IPS-18a (cell line): ENCODE measurements at regions not wholly inside any gene's neighbourhood (a gene's known extent, or its start where the extent isn't known, plus 50 kb on each side); places are given as distances from the start of the nearest gene placed in this dataset.
"Not testable (repeated sequence)": the region's sequence is repeated elsewhere in the genome, so short reads cannot be mapped to it uniquely, and the experiment has no call there.

Experiments used
- H3K27ac ChIP-seq: one replicate; pipeline ENCODE4 v1.5.1; 2013; ENCODE audit warnings: low read length
- H3K27me3 ChIP-seq: one replicate; pipeline ENCODE4 v1.6.1; 2013; ENCODE audit warnings: mild to moderate bottlenecking, low read length; ENCODE audit not compliant: control insufficient read depth, insufficient read depth
- H3K36me3 ChIP-seq: one replicate; pipeline ENCODE4 v1.6.1; 2013; ENCODE audit warnings: low read depth, low read length; ENCODE audit not compliant: control insufficient read depth
- H3K4me1 ChIP-seq: one replicate; pipeline ENCODE4 v1.6.1; 2013; ENCODE audit warnings: low read depth, low read length; ENCODE audit not compliant: control insufficient read depth
- H3K4me3 ChIP-seq: one replicate; pipeline ENCODE4 v1.5.1; 2013; ENCODE audit warnings: low read length
- H3K9ac ChIP-seq: one replicate; pipeline ENCODE4 v1.6.1; 2013; ENCODE audit warnings: mild to moderate bottlenecking, low read length, moderate library complexity
- H3K9me3 ChIP-seq: one replicate; pipeline ENCODE4 v1.6.1; 2013; ENCODE audit warnings: low read depth, low read length; ENCODE audit not compliant: control insufficient read depth

- H3K27me3 ChIP-seq: no peaks in the 10 kb centered on the region
- no peaks in the 10 kb centered on the region for H3K9me3 ChIP-seq
- no peak overlapping the region for H3K27ac ChIP-seq
- no peak overlapping the region for H3K9ac ChIP-seq
- H3K4me1 ChIP-seq: no peaks in the 10 kb centered on the region
- H3K4me3 ChIP-seq: no peak overlapping the region
- H3K36me3 ChIP-seq: no peaks in the 10 kb centered on the region
These were observed 477.4 kb downstream of the FRK start for GRCh38 chr6:115583290-115583689.

DNA sequence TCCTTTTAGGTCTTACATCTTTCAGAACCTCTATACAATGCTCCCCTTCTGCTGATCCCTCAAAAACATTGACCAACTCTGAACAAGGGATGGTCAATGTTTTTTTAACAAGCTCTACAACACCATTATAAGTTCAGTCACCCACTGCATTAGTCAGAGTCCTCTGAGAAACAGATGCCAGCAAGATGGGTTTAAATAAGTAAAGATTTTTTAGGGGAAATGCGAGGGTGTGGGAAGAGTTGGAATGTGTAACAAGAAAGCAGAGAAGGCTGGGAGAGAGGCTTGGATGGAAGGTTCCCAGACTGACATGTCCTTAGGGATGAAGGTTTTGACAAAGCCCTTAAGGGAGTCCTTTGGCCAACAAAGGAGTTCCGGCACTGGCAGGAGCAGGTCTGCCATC lies 478.3 kb downstream of the FRK start:
- Histone ChIP-seq H3K27me3 (no peaks in the 10 kb centered on the region), H3K36me3 (no peaks in the 10 kb centered on the region), H3K27ac (no peak overlapping the region), H3K4me1 (no peaks in the 10 kb centered on the region), H3K9me3 (no peaks in the 10 kb centered on the region), H3K9ac (no peak overlapping the region), H3K4me3 (no peak overlapping the region)

DNA sequence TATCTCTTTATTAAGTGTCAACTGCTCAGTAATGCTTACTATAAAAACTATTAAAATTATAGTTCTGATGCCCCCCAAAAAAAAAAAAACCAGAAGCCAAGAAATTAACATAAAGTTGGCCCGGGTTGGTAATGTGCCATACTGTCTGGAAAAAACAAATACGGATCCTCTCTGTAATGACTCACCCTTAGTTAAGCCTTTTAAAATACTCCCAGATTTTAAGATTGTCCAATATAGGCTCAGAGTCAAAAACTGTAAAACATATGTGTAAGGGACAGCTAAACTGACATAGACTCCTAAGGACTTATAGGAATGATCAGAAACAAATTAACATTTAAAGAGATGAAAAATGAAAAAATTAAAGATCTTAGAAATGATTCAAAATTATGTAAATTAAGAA lies 481.1 kb downstream of the FRK start:
- H3K9ac ChIP-seq, H3K4me1 ChIP-seq, H3K27ac ChIP-seq, H3K27me3 ChIP-seq, H3K4me3 ChIP-seq, H3K9me3 ChIP-seq, H3K36me3 ChIP-seq: not testable (repeated sequence)

DNA sequence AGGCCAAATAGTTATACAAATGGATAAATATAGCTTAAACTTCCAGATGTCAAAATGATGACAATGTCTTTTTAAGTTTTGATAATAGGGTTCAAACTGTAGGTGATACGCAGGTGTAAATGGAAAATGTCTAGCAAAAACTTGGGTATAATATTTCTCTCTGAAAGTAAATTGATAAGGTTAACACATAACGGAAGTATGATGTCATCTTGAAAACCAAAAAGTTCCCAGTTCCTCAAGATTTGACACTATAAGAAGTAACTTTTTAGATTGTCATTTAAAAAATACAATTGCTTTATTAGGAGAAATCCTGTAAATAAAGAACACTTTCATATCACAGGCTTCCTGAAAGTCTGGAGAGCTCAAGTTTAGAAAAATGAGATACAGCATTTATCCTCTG lies 483.4 kb downstream of the FRK start:
- H3K36me3 ChIP-seq: no peaks in the 10 kb centered on the region
- H3K4me3 ChIP-seq: no peak overlapping the region
- no peaks in the 10 kb centered on the region for H3K27me3 ChIP-seq
- no peak overlapping the region for H3K27ac ChIP-seq
- H3K9ac ChIP-seq: no peak overlapping the region
- no peaks in the 10 kb centered on the region for H3K4me1 ChIP-seq
- H3K9me3 ChIP-seq: no peaks in the 10 kb centered on the region

- Histone ChIP-seq H3K4me3 (no peak overlapping the region), H3K27ac (no peak overlapping the region), H3K9me3 (no peaks in the 10 kb centered on the region), H3K4me1 (no peaks in the 10 kb centered on the region), H3K27me3 (no peaks in the 10 kb centered on the region), H3K9ac (no peak overlapping the region), H3K36me3 (no peaks in the 10 kb centered on the region)
These were observed 485.4 kb downstream of the FRK start for GRCh38 chr6:115575285-115575684.

DNA sequence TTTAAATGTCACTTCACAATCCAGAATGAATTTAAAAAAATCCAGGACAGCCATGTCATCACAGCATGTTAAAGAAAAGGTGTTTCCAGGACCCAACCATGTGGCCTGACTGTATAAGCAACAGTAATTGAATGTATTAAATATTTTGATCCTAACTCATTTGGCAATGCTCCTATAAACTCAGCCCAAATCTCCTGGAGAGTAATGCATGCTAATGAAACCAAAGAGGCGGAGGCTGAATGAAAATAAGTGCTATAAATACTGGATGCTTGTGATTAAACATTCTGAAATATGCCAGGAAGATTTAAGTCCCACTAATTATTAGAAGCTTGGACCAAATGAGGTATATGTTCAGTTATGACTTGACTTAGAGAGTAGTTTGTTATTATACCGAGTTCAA lies 486.8 kb downstream of the FRK start:
- H3K9me3 ChIP-seq: no peaks in the 10 kb centered on the region
- H3K4me3 ChIP-seq: no peak overlapping the region
- H3K27ac ChIP-seq: no peak overlapping the region
- H3K27me3 ChIP-seq: no peaks in the 10 kb centered on the region
- H3K9ac ChIP-seq: no peak overlapping the region
- no peaks in the 10 kb centered on the region for H3K36me3 ChIP-seq
- no peaks in the 10 kb centered on the region for H3K4me1 ChIP-seq

DNA sequence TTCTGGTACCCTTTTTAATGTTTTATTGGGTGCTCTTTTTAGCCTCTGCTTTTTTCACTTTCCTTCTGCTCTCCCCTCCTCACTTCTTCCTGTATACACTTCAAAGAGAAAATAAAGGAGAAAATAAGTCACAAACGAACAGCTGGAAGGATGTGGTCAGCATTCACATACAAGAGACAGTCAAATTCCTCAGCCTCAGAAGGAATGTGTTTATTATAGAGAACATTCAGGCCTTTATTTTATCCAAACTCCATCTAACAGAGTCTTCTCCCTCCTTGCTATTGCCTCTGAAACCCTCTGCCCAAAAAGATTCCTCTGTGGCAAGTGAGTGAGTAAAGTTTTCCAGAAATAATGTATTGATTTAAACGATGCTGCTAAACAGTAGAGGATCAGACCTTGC lies 490.4 kb downstream of the FRK start:
- H3K27me3 ChIP-seq: no peaks in the 10 kb centered on the region
- no peak overlapping the region for H3K9ac ChIP-seq
- H3K9me3 ChIP-seq: no peaks in the 10 kb centered on the region
- H3K27ac ChIP-seq: no peak overlapping the region
- H3K4me1 ChIP-seq: no peaks in the 10 kb centered on the region
- H3K36me3 ChIP-seq: no peaks in the 10 kb centered on the region
- H3K4me3 ChIP-seq: no peak overlapping the region

DNA sequence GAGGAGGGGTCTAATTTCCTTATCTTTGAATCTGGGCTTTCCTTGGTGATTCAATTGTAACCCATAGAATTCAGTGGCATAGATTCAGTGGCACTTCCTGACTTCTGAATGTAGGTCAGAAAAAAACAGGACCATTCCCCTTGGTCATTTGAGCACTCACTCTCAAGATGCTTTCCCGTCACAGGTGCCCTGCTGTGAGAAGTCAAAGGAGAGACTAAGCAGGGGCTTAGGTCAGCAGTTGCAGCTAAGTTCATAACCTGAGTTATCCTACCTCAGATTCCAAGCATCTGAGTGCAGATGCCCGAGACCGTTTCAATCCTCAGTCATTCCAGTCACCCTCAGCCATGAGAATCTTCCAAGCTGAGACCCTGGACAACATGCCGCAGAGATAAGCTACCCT lies 506.6 kb downstream of the FRK start:
- H3K4me1 ChIP-seq: no peaks in the 10 kb centered on the region
- H3K27ac ChIP-seq: no peak overlapping the region
- no peak overlapping the region for H3K9ac ChIP-seq
- no peaks in the 10 kb centered on the region for H3K27me3 ChIP-seq
- no peak overlapping the region for H3K4me3 ChIP-seq
- H3K9me3 ChIP-seq: no peaks in the 10 kb centered on the region
- H3K36me3 ChIP-seq: no peaks in the 10 kb centered on the region

DNA sequence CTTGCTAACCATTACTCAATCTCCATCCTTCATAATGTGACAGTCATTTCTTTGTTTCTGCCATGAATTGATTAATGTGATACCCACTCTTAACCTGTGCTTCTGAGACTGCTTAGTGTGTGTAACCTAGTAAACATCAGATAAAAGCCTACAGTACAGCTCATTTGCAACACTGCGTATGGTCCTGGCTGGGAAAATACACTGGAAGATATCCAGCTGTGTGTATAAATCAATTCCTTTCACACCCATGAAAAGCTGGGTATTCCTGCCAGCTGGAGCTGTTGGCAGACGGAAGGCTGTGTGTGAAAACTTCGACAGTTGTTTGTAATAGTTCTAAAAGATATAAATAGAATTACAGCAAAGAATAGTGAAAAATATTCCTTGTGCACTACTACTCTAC lies 509.2 kb downstream of the FRK start:
- Histone ChIP-seq H3K27ac (no peak overlapping the region), H3K9me3 (no peaks in the 10 kb centered on the region), H3K27me3 (peaks cover 5% of the 10 kb centered on the region), H3K9ac (no peak overlapping the region), H3K4me1 (no peaks in the 10 kb centered on the region), H3K4me3 (no peak overlapping the region), H3K36me3 (no peaks in the 10 kb centered on the region)

- Histone ChIP-seq H3K9me3 (no peaks in the 10 kb centered on the region), H3K4me1 (no peaks in the 10 kb centered on the region), H3K27me3 (peaks cover 10% of the 10 kb centered on the region), H3K9ac (no peak overlapping the region), H3K36me3 (no peaks in the 10 kb centered on the region), H3K4me3 (no peak overlapping the region), H3K27ac (no peak overlapping the region)
These were observed 515.1 kb downstream of the FRK start for GRCh38 chr6:115545672-115545986.

DNA sequence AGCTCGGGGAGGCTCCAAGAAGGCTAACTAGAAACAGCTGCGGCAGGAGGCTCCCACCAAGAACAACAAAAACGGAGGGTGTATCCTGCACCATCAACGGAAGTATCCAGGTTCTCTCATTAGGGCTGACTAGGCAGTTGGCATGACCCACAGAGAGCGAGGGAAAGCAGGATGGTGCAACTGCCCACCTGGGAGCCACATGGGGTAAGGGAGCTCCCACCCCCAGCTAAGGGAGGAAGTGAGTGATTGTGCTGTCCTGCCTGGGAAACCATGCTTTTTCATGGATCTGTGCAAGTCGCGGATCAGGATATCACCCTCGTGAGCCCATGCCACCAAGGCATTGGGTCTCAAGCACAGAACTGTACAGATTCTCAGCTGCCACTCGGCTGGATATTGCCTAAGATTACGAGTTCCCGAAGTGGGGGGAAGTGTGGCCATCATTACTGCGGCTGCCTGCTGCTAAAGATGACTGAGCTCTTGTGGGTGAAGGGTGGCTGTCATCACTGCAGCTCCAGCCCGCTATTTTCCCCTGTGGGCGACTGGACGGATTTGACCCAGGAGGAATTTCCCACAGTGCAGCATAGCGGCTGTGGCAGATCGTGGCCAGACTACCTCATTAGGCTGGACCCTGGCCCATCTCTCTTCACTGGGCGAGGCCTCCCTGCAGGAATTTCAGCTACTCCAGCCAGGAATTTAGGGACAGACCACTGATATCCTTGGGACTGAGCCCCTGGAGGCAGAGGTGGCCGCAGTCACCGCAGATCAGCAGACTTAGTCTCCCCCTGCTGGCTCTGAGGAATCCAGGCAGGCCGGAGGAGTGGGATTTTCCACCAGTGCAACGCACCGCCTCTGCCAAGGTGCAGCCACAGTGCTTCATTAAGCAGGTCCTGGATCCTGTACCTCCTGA lies 515.7 kb downstream of the FRK start:
- Histone ChIP-seq H3K9me3 (no peaks in the 10 kb centered on the region), H3K27me3 (peaks cover 10% of the 10 kb centered on the region), H3K9ac (no peak overlapping the region), H3K4me3 (no peak overlapping the region), H3K4me1 (no peaks in the 10 kb centered on the region), H3K27ac (no peak overlapping the region), H3K36me3 (no peaks in the 10 kb centered on the region)

DNA sequence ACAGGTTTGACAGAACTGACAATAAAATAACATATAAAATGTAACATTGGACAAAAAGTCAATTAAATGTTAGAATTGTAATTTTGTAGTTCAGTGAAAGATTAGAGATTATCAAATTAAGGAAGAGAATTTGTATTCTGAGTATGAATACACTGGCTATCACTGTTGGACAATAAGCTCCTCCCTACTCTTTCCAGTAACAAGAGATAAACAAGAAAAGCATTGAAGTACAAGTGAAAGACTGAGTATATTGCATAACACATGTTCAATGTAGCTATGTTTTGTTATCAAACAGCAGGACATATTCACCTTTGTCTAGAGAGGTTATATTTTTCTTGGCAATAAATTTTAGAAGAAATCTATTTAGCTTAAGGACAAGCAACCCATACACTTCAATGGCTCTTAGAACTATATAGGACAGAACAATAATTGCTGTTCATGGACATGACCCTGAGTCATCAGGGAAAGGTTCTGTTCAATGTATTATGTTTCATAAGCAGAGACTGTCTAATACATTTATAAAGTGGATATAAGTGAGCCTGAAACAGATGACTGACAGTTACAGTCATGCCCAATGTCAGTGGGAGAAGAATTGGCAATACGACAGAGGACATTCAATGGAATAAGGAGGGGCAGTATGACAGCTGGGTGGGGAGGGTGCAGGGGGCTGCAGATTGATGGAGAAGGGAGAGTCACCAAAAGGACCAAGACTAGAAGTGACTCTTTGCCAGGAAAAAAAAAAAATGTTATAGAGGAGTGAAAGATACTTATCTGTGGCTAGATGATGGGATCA lies 520.4 kb downstream of the FRK start:
- no peaks in the 10 kb centered on the region for H3K27me3 ChIP-seq
- H3K4me1 ChIP-seq: peaks cover 7% of the 10 kb centered on the region
- H3K9me3 ChIP-seq: no peaks in the 10 kb centered on the region
- H3K9ac ChIP-seq: no peak overlapping the region
- H3K36me3 ChIP-seq: no peaks in the 10 kb centered on the region
- H3K27ac ChIP-seq: no peak overlapping the region
- no peak overlapping the region for H3K4me3 ChIP-seq
